Upper lobe of left lung (tissue), 4 donors: ENCODE measurements at regions not wholly inside any gene's neighbourhood (a gene's known extent, or its start where the extent isn't known, plus 50 kb on each side); places are given as distances from the start of the nearest gene placed in this dataset.
"Not testable (repeated sequence)": the region's sequence is repeated elsewhere in the genome, so short reads cannot be mapped to it uniquely, and the experiment has no call there.

Source experiments
- CTCF ChIP-seq, 6 experiments: fragments of 450-650 bp in 4 of 6; fragments of 200-600 bp in 2 of 6; sonication (generic) in 2 of 6; IDR thresholded peaks; one replicate each; pipeline ENCODE4 v1.5.1; 2016 to 2019; ENCODE audit warnings: antibody characterized with exemption in 6 of 6
- EP300 ChIP-seq, 4 donors: sonication (generic); formaldehyde crosslinking; IDR thresholded peaks; one replicate each; pipeline ENCODE4 v1.5.1; 2017; ENCODE audit warnings: antibody characterized with exemption in 4 of 4, control low read depth in 2 of 4
- POLR2A ChIP-seq, 4 donors: fragments of 450-650 bp; IDR thresholded peaks; one replicate each; pipeline ENCODE4 v1.5.1; 2016 to 2017; ENCODE audit warnings: antibody characterized with exemption in 4 of 4, mild to moderate bottlenecking in 2 of 4
- POLR2AphosphoS5 ChIP-seq, 2 donors: sonication (generic); formaldehyde crosslinking; IDR thresholded peaks; one replicate each; pipeline ENCODE4 v1.5.1; 2017; ENCODE audit warnings: antibody characterized with exemption in 2 of 2

GRCh38 chr15:23198375-23198774 is 61.8 kb upstream of the GOLGA6L1 start:
- TF ChIP-seq CTCF, POLR2A, POLR2AphosphoS5, EP300 (IDR thresholded peaks at IDR 0.05): not testable (repeated sequence)
